ENCODE measurements at regions not wholly inside any gene's neighbourhood (a gene's known extent, or its start where the extent isn't known, plus 50 kb on each side); places are given as distances from the start of the nearest gene placed in this dataset.

GRCh38 chr2:125175415-125175814 lies 1150.3 kb downstream of the CNTNAP5 start:
- no peak for TF ChIP-seq CTCF (CRISPR knock-in tag; IDR thresholded peaks at IDR 0.05)
- TF ChIP-seq TARDBP (CRISPR knock-in tag; IDR thresholded peaks at IDR 0.05) = no peak
- TF ChIP-seq U2AF1 (optimal IDR thresholded peaks at IDR 0.05; ENCODE audit: low read depth, low read length) = no peak
- no peak for TF ChIP-seq EZH2 (conservative IDR thresholded peaks at IDR 0.05; ENCODE audit: low read depth, low read length)
- TF ChIP-seq SP2 (CRISPR knock-in tag; IDR thresholded peaks at IDR 0.05) = no peak
- no peak for TF ChIP-seq ZNF124 (CRISPR knock-in tag; IDR thresholded peaks at IDR 0.05)
- no peak for TF ChIP-seq POLR2A (IDR thresholded peaks at IDR 0.05; ENCODE audit: insufficient read depth in 1 of 2, low read depth in 2 of 2, low read length in 2 of 2)
- no peak for TF ChIP-seq ZKSCAN1 (IDR thresholded peaks at IDR 0.05; ENCODE audit: low read length)
- no peak for TF ChIP-seq HNRNPUL1 (IDR thresholded peaks at IDR 0.05; ENCODE audit: low read depth, low read length)
- TF ChIP-seq POLR2G (IDR thresholded peaks at IDR 0.05; ENCODE audit: low read depth, low read length) = no peak

Data from HepG2 (cell line).